Keratinocyte (primary cell): ENCODE measurements at regions not wholly inside any gene's neighbourhood (a gene's known extent, or its start where the extent isn't known, plus 50 kb on each side); places are given as distances from the start of the nearest gene placed in this dataset.
"Not testable (repeated sequence)": the region's sequence is repeated elsewhere in the genome, so short reads cannot be mapped to it uniquely, and the experiment has no call there.

ENCODE experiments used
- DNase-seq: peaks from one replicate; pipeline ENCODE4 v3.0.0-alpha.2; 2011; ENCODE audit warnings: low read depth, missing footprints, low spot score
- FAIRE-seq: peaks from 2 replicates; lab custom pipeline; 2011; peaks lifted over from hg19 to GRCh38; lab: Jason Lieb, UNC
- H2AFZ ChIP-seq: 2 replicates; pipeline ENCODE4 v1.6.0; 2012; ENCODE audit warnings: low read length, control low read depth, inconsistent platforms; ENCODE audit not compliant: control insufficient read depth
- H3K27ac ChIP-seq: 2 replicates; pipeline ENCODE4 v1.5.1; 2011; ENCODE audit warnings: low read length; ENCODE audit not compliant: control insufficient read depth, insufficient read depth
- H3K27me3 ChIP-seq: 3 replicates; pipeline ENCODE4 v1.6.0; 2011; ENCODE audit warnings: low read length; ENCODE audit not compliant: control insufficient read depth, insufficient read depth; ENCODE audit errors: extremely low read depth
- H3K36me3 ChIP-seq, 2 experiments: 2 replicates in 1 of 2; 3 replicates in 1 of 2; pipeline ENCODE4 v1.5.1; 2011; ENCODE audit warnings: low read length in 2 of 2, mild to moderate bottlenecking in 1 of 2; ENCODE audit not compliant: control insufficient read depth in 2 of 2, insufficient read depth in 2 of 2; ENCODE audit errors: extremely low read depth in 1 of 2
- H3K4me1 ChIP-seq: 3 replicates; pipeline ENCODE4 v1.5.1; 2011; ENCODE audit warnings: low read length; ENCODE audit not compliant: control insufficient read depth, insufficient read depth; ENCODE audit errors: extremely low read depth
- H3K4me2 ChIP-seq: 3 replicates; pipeline ENCODE4 v1.6.0; 2011; ENCODE audit warnings: low read depth, low read length; ENCODE audit not compliant: control insufficient read depth, insufficient read depth; ENCODE audit errors: extremely low read depth
- H3K4me3 ChIP-seq, 3 experiments: fragments of 200-600 bp in 1 of 3; sonication (generic) in 1 of 3; 2 replicates in 2 of 3; 3 replicates in 1 of 3; pipeline ENCODE4 v1.5.1; 2011 to 2016; ENCODE audit warnings: low read length in 3 of 3, mild to moderate bottlenecking in 3 of 3, control low read depth in 2 of 3, inconsistent platforms in 1 of 3, low read depth in 1 of 3, mixed read lengths in 1 of 3, mixed run types in 1 of 3, moderate library complexity in 1 of 3; ENCODE audit not compliant: control insufficient read depth in 2 of 3, insufficient read depth in 2 of 3; ENCODE audit errors: extremely low read depth in 1 of 3
- H3K79me2 ChIP-seq: 2 replicates; pipeline ENCODE4 v1.6.0; 2012; ENCODE audit warnings: low read length; ENCODE audit not compliant: control insufficient read depth, insufficient read depth
- H3K9ac ChIP-seq: 3 replicates; pipeline ENCODE4 v1.6.0; 2011; ENCODE audit warnings: low read length; ENCODE audit not compliant: control insufficient read depth, insufficient read depth; ENCODE audit errors: extremely low read depth
- H3K9me1 ChIP-seq: 3 replicates; pipeline ENCODE4 v1.6.0; 2011; ENCODE audit warnings: low read length; ENCODE audit not compliant: control insufficient read depth, insufficient read depth; ENCODE audit errors: extremely low read depth
- H3K9me3 ChIP-seq: 2 replicates; pipeline ENCODE4 v1.5.1; 2012; ENCODE audit warnings: low read depth, low read length; ENCODE audit not compliant: control insufficient read depth
- H4K20me1 ChIP-seq: 3 replicates; pipeline ENCODE4 v1.6.0; 2011; ENCODE audit warnings: low read length; ENCODE audit not compliant: control insufficient read depth, insufficient read depth; ENCODE audit errors: extremely low read depth
- dilution Hi-C: fragments of 300-500 bp; cut with MboI; formaldehyde crosslinking; loops from one replicate; pipeline ENCODE4 v1.7.0; 2020; ENCODE audit warnings: low sequenced_read_pairs; ENCODE audit not compliant: extremely low pct_ligation_motif_present

GRCh38 chr15:85204481-85204880 is 175.9 kb upstream of the AKAP13 start:
- FAIRE-seq, H3K4me1 ChIP-seq, dilution Hi-C loops: not testable (repeated sequence)

GRCh38 chr15:85233791-85234325 is 146.5 kb upstream of the AKAP13 start:
- H4K20me1 ChIP-seq, H3K4me1 ChIP-seq, H3K27ac ChIP-seq, H3K9ac ChIP-seq, H3K27me3 ChIP-seq, H3K9me1 ChIP-seq, H3K4me2 ChIP-seq, FAIRE-seq, H3K36me3 ChIP-seq, H2AFZ ChIP-seq, dilution Hi-C loops, H3K79me2 ChIP-seq, DNase-seq, H3K9me3 ChIP-seq: not testable (repeated sequence)
- H3K4me3 ChIP-seq: peak overlapping the region in 1 of 3 experiments; percentile 33

More at GRCh38 chr15:85204481-85204880, 175.9 kb upstream of the AKAP13 start:
- DNase-seq, H3K4me2 ChIP-seq, H3K9me1 ChIP-seq, H3K36me3 ChIP-seq, H3K27me3 ChIP-seq, H3K27ac ChIP-seq, H3K4me3 ChIP-seq, H3K79me2 ChIP-seq, H4K20me1 ChIP-seq, H3K9ac ChIP-seq, H2AFZ ChIP-seq, H3K9me3 ChIP-seq: not testable (repeated sequence)

DNA sequence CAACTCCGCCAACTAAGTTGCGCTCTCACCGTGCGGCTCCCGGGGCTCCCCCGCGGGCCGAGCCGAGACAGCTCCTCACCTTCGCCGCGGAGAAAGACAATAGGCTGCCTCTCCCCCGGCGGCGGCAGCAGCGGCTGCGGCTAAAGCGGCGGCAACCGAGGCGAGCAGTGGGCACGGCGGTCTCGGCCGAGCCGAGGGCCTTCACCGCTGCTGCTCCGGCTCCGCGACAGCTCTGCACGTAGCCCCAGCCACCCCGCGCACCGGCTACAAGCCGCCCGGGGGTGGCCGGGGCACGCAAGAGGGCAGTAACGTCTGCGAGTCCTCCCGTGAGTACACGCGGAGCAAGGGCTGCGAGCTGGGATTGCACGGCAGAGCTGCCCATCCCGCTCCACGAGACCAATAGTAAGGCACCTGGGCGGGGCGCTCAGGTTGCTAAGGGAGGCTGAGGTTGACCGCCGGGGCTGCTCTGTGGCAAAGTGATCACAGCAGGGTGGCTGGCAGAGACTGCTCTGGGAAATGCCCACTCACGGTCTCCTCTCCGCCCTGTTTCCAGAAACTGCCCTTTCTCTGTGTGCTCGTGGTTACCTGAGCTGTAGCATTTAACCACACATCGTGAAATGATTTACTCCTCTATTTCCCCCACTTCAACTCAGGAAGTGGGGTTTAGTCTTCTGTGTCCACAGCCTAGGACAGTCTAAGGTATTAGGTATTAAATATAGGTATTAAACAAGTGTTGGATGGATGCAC is 145.8 kb upstream of the AKAP13 start:
- FAIRE-seq, H3K9me1 ChIP-seq, H3K4me3 ChIP-seq, H3K36me3 ChIP-seq, H4K20me1 ChIP-seq, H3K27ac ChIP-seq, H3K9me3 ChIP-seq, dilution Hi-C loops, H3K9ac ChIP-seq, H3K4me1 ChIP-seq, H3K4me2 ChIP-seq, H2AFZ ChIP-seq, H3K79me2 ChIP-seq, H3K27me3 ChIP-seq, DNase-seq: not testable (repeated sequence)

DNA sequence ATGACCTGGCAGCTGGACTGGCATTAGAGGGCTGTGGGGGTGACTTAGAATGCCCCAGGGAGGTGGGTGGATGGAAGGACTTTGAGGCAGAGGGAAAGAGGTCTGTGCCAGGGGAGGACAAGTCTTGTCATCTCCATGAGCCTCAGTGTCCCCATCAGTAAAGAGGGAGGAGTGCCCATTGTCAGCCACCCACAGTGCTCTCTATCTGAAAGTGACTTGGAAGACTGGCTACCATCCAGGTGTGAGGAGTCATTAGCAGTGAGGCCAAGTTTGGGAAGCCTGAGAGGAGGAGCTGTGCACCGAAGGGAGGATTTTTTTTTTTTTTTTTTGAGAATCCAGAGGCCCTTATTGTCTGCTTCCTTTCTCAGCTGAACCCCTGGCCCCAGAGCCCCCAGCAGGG is 136.3 kb upstream of the AKAP13 start:
- dilution Hi-C loops, H3K36me3 ChIP-seq, DNase-seq, H4K20me1 ChIP-seq, H3K9ac ChIP-seq, H3K27me3 ChIP-seq, H2AFZ ChIP-seq, H3K9me3 ChIP-seq, H3K27ac ChIP-seq, H3K79me2 ChIP-seq, H3K4me1 ChIP-seq, H3K4me3 ChIP-seq, FAIRE-seq, H3K4me2 ChIP-seq, H3K9me1 ChIP-seq: not testable (repeated sequence)
